Hepatocyte (in vitro differentiated cells): ENCODE measurements at regions not wholly inside any gene's neighbourhood (a gene's known extent, or its start where the extent isn't known, plus 50 kb on each side); places are given as distances from the start of the nearest gene placed in this dataset.

Experiments used
- CTCF ChIP-seq: fragments of 200-600 bp; sonication (generic); IDR thresholded peaks from 2 replicates; pipeline ENCODE4 v1.5.1; 2016; ENCODE audit warnings: antibody characterized with exemption, mild to moderate bottlenecking; ENCODE audit not compliant: poor library complexity
- EZH2 ChIP-seq: fragments of 200-600 bp; sonication (generic); IDR thresholded peaks from 2 replicates; pipeline ENCODE4 v1.6.1; 2016; ENCODE audit warnings: antibody characterized with exemption, mild to moderate bottlenecking, borderline replicate concordance
- EZH2phosphoT487 ChIP-seq: fragments of 200-600 bp; sonication (generic); IDR thresholded peaks from one replicate; pipeline ENCODE4 v1.6.1; 2018; ENCODE audit warnings: antibody characterized with exemption, mild to moderate bottlenecking, low read depth, moderate library complexity; ENCODE audit not compliant: unreplicated experiment, severe bottlenecking

GRCh38 chr3:118564800-118565199 is 469.8 kb downstream of the IGSF11 start:
- TF ChIP-seq CTCF (no peak), EZH2 (no peak), EZH2phosphoT487 (no peak)
